Lower leg skin (tissue), 3 donors: ENCODE measurements at regions not wholly inside any gene's neighbourhood (a gene's known extent, or its start where the extent isn't known, plus 50 kb on each side); places are given as distances from the start of the nearest gene placed in this dataset.

Experiments used
- POLR2A ChIP-seq, 2 donors: fragments of 450-650 bp; IDR thresholded peaks; one replicate each; pipeline ENCODE4 v1.6.1; 2016 to 2017; ENCODE audit warnings: antibody characterized with exemption in 2 of 2, mild to moderate bottlenecking in 1 of 2, moderate library complexity in 1 of 2
- TF ChIP-seq, protein P1 (sequence below), 3 donors: fragments of 450-650 bp; IDR thresholded peaks; one replicate each; pipeline ENCODE4 v1.5.1; 2016; ENCODE audit warnings: antibody characterized with exemption in 3 of 3, mild to moderate bottlenecking in 3 of 3, moderate library complexity in 2 of 3

DNA sequence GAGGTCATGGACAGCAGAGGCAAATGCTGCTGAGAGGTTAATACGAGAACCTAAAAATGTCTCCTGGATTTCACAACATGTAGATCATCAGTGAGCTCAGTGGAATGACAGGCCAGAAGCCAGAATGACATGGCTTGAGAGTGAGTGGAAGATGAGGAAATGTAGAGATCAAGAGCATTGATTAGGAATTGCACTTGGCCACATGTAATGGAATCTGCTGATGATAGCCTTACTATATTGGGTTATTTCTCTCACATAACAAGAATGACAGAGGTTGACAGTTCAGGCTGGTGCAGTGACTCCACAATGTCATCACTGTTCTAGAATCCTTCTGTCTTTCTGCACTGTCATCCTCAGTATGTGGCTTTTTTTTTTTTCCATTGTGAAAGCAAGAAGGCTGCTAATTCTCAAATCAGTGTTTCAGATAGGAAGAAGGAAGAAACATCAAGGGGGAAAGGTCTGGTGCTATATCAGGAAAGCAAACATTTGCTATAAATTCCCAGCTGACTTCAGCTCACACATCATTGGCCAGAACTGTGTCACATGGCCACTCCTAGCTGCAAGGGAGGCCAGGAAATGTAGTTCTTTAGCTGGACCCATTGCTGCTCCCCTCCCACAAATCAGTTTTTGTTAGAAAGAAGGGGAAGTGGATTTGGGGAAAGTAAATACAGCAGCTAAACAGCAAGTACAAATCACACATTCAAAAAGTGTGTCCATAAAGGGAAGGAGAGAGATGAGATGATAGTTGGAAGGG is 127.2 kb downstream of the FAM161A start:
- no peak for TF ChIP-seq POLR2A (IDR thresholded peaks at IDR 0.05)
- TF ChIP-seq, protein P1, sequence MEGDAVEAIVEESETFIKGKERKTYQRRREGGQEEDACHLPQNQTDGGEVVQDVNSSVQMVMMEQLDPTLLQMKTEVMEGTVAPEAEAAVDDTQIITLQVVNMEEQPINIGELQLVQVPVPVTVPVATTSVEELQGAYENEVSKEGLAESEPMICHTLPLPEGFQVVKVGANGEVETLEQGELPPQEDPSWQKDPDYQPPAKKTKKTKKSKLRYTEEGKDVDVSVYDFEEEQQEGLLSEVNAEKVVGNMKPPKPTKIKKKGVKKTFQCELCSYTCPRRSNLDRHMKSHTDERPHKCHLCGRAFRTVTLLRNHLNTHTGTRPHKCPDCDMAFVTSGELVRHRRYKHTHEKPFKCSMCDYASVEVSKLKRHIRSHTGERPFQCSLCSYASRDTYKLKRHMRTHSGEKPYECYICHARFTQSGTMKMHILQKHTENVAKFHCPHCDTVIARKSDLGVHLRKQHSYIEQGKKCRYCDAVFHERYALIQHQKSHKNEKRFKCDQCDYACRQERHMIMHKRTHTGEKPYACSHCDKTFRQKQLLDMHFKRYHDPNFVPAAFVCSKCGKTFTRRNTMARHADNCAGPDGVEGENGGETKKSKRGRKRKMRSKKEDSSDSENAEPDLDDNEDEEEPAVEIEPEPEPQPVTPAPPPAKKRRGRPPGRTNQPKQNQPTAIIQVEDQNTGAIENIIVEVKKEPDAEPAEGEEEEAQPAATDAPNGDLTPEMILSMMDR (IDR thresholded peaks at IDR 0.05), result no peak
